ENCODE measurements at regions not wholly inside any gene's neighbourhood (a gene's known extent, or its start where the extent isn't known, plus 50 kb on each side); places are given as distances from the start of the nearest gene placed in this dataset.

GRCh38 chr2:136239079-136239685 is 121.2 kb upstream of the CXCR4 start:
- peak overlapping the region; percentile 72 for H3K27ac ChIP-seq (replicated peaks)
- no peak for DNase-seq (ENCODE audit: low read depth in 1 of 2, low spot score in 1 of 2)
- TF ChIP-seq SPI1 (IDR thresholded peaks at IDR 0.05; ENCODE audit: borderline replicate concordance, low read depth) (no peak), GABPA (IDR thresholded peaks at IDR 0.05; ENCODE audit: low read depth) (no peak), CTCF (IDR thresholded peaks at IDR 0.05; ENCODE audit: insufficient read depth, low read length) (no peak), POLR2AphosphoS5 (IDR thresholded peaks at IDR 0.05; ENCODE audit: low read depth) (no peak)
- TF ChIP-seq, protein P1, sequence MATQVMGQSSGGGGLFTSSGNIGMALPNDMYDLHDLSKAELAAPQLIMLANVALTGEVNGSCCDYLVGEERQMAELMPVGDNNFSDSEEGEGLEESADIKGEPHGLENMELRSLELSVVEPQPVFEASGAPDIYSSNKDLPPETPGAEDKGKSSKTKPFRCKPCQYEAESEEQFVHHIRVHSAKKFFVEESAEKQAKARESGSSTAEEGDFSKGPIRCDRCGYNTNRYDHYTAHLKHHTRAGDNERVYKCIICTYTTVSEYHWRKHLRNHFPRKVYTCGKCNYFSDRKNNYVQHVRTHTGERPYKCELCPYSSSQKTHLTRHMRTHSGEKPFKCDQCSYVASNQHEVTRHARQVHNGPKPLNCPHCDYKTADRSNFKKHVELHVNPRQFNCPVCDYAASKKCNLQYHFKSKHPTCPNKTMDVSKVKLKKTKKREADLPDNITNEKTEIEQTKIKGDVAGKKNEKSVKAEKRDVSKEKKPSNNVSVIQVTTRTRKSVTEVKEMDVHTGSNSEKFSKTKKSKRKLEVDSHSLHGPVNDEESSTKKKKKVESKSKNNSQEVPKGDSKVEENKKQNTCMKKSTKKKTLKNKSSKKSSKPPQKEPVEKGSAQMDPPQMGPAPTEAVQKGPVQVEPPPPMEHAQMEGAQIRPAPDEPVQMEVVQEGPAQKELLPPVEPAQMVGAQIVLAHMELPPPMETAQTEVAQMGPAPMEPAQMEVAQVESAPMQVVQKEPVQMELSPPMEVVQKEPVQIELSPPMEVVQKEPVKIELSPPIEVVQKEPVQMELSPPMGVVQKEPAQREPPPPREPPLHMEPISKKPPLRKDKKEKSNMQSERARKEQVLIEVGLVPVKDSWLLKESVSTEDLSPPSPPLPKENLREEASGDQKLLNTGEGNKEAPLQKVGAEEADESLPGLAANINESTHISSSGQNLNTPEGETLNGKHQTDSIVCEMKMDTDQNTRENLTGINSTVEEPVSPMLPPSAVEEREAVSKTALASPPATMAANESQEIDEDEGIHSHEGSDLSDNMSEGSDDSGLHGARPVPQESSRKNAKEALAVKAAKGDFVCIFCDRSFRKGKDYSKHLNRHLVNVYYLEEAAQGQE (IDR thresholded peaks at IDR 0.05; ENCODE audit: insufficient replicate concordance, low read depth): no peak
- no peaks in the 10 kb centered on the region for H3K27me3 ChIP-seq (ENCODE audit: insufficient read depth, poor library complexity, severe bottlenecking)
- H3K4me3 ChIP-seq (replicated peaks; ENCODE audit: insufficient read depth, low read length): no peak overlapping the region

GRCh38 chr2:136238286-136239078 is 120.5 kb upstream of the CXCR4 start:
- Histone ChIP-seq H3K27me3 (ENCODE audit: insufficient read depth, poor library complexity, severe bottlenecking) (no peaks in the 10 kb centered on the region), H3K4me3 (replicated peaks; ENCODE audit: insufficient read depth, low read length) (no peak overlapping the region; the same call in 1 of the 2 replicates), H3K27ac (replicated peaks) (peak overlapping the region; percentile 72)
- DNase-seq (ENCODE audit: low read depth in 1 of 2, low spot score in 1 of 2): peak; percentile 71 to 80
- no peak for TF ChIP-seq CTCF (IDR thresholded peaks at IDR 0.05; ENCODE audit: insufficient read depth, low read length)
- no peak for TF ChIP-seq GABPA (IDR thresholded peaks at IDR 0.05; ENCODE audit: low read depth)
- TF ChIP-seq, protein P1 (IDR thresholded peaks at IDR 0.05; ENCODE audit: insufficient replicate concordance, low read depth): no peak
- peak; percentile 100 for TF ChIP-seq SPI1 (IDR thresholded peaks at IDR 0.05; ENCODE audit: borderline replicate concordance, low read depth)
- peak; percentile 42 for TF ChIP-seq POLR2AphosphoS5 (IDR thresholded peaks at IDR 0.05; ENCODE audit: low read depth)

- DNase-seq (ENCODE audit: low read depth in 1 of 2, low spot score in 1 of 2): no peak
- no peak overlapping the region for H3K4me3 ChIP-seq (replicated peaks; ENCODE audit: insufficient read depth, low read length)
- TF ChIP-seq, protein P1 (IDR thresholded peaks at IDR 0.05; ENCODE audit: insufficient replicate concordance, low read depth): no peak
- TF ChIP-seq CTCF (IDR thresholded peaks at IDR 0.05; ENCODE audit: insufficient read depth, low read length) (no peak), POLR2AphosphoS5 (IDR thresholded peaks at IDR 0.05; ENCODE audit: low read depth) (no peak), GABPA (IDR thresholded peaks at IDR 0.05; ENCODE audit: low read depth) (no peak), SPI1 (IDR thresholded peaks at IDR 0.05; ENCODE audit: borderline replicate concordance, low read depth) (no peak)
- H3K27ac ChIP-seq (replicated peaks): peak overlapping the region; percentile 88
- no peaks in the 10 kb centered on the region for H3K27me3 ChIP-seq (ENCODE audit: insufficient read depth, poor library complexity, severe bottlenecking)
Measured at GRCh38 chr2:136236019-136236418, 118.1 kb upstream of the CXCR4 start.
